OCI-LY1 (cell line): ENCODE measurements at regions not wholly inside any gene's neighbourhood (a gene's known extent, or its start where the extent isn't known, plus 50 kb on each side); places are given as distances from the start of the nearest gene placed in this dataset.

Source experiments
- H2AFZ ChIP-seq: fragments of 200-600 bp; sonication (generic), shearing (Covaris generic); 2 replicates; pipeline ENCODE4 v1.6.0; 2014; ENCODE audit warnings: antibody characterized with exemption, mild to moderate bottlenecking, low read length
- H3F3A ChIP-seq: fragments of 200-600 bp; sonication (generic), shearing (Covaris generic); 2 replicates; pipeline ENCODE4 v1.6.0; 2014; ENCODE audit warnings: mild to moderate bottlenecking, antibody characterized with exemption, low read length, moderate library complexity; ENCODE audit not compliant: insufficient read depth
- H3K27ac ChIP-seq: fragments of 200-600 bp; sonication (generic); 2 replicates; pipeline ENCODE4 v1.5.1; 2014; ENCODE audit warnings: low read length, mixed run types, mild to moderate bottlenecking, low read depth; ENCODE audit not compliant: poor library complexity, severe bottlenecking
- H3K27me3 ChIP-seq: fragments of 200-600 bp; sonication (generic); 2 replicates; pipeline ENCODE4 v1.6.0; 2014; ENCODE audit warnings: antibody characterized with exemption, mild to moderate bottlenecking, low read length, moderate library complexity; ENCODE audit not compliant: insufficient read depth
- H3K36me3 ChIP-seq: fragments of 200-600 bp; sonication (generic); 2 replicates; pipeline ENCODE4 v1.6.1; 2014; ENCODE audit warnings: mild to moderate bottlenecking, antibody characterized with exemption, low read length, moderate library complexity, mixed read lengths; ENCODE audit not compliant: insufficient read depth
- H3K4me1 ChIP-seq: fragments of 200-600 bp; sonication (generic); 2 replicates; pipeline ENCODE4 v1.5.1; 2014; ENCODE audit warnings: mild to moderate bottlenecking, low read length, moderate library complexity; ENCODE audit not compliant: insufficient read depth, severe bottlenecking
- H3K4me2 ChIP-seq: fragments of 200-600 bp; sonication (generic), shearing (Covaris generic); 2 replicates; pipeline ENCODE4 v1.6.1; 2014; ENCODE audit warnings: low read length
- H3K4me3 ChIP-seq: fragments of 200-600 bp; sonication (generic); 2 replicates; pipeline ENCODE4 v1.5.1; 2014; ENCODE audit warnings: low read length, low read depth, mild to moderate bottlenecking, mixed read lengths; ENCODE audit not compliant: poor library complexity, severe bottlenecking
- H3K79me2 ChIP-seq: fragments of 200-600 bp; shearing (Covaris generic); 2 replicates; pipeline ENCODE4 v1.6.1; 2016; ENCODE audit warnings: mixed run types, low read length, mixed read lengths; ENCODE audit not compliant: insufficient read depth
- H3K9ac ChIP-seq: fragments of 200-600 bp; sonication (generic), shearing (Covaris generic); 2 replicates; pipeline ENCODE4 v1.6.1; 2014; ENCODE audit warnings: mild to moderate bottlenecking, low read length, mixed read lengths
- H3K9me2 ChIP-seq: fragments of 200-600 bp; sonication (generic), shearing (Covaris generic); 2 replicates; pipeline ENCODE4 v1.6.1; 2014; ENCODE audit warnings: low read depth, mild to moderate bottlenecking, low read length, mixed read lengths
- H3K9me3 ChIP-seq: fragments of 200-600 bp; shearing (Covaris generic); 2 replicates; pipeline ENCODE4 v1.6.1; 2014; ENCODE audit warnings: low read length, mixed read lengths
- H4K20me1 ChIP-seq: fragments of 200-600 bp; sonication (generic), shearing (Covaris generic); 2 replicates; pipeline ENCODE4 v1.6.0; 2016; ENCODE audit warnings: mild to moderate bottlenecking, low read length; ENCODE audit not compliant: insufficient read depth
- CTCF ChIP-seq: fragments of 200-600 bp; sonication (generic), shearing (Covaris generic); IDR thresholded peaks from 2 replicates; pipeline ENCODE4 v1.5.1; 2017; ENCODE audit warnings: mild to moderate bottlenecking, antibody characterized with exemption, low read length, moderate library complexity, mixed read lengths
- EZH2 ChIP-seq: fragments of 200-600 bp; sonication (generic), shearing (Covaris generic); IDR thresholded peaks from 2 replicates; pipeline ENCODE4 v1.8.0; 2017; ENCODE audit warnings: borderline replicate concordance, mixed run types, mild to moderate bottlenecking, antibody characterized with exemption, low read length, moderate library complexity, mixed read lengths

GRCh38 chr7:17524746-17525145, 226.3 kb downstream of the AHR start:
- no peaks in the 10 kb centered on the region for H3K27me3 ChIP-seq
- H3K79me2 ChIP-seq: no peaks in the 10 kb centered on the region
- no peak overlapping the region for H2AFZ ChIP-seq
- no peaks in the 10 kb centered on the region for H3K9me3 ChIP-seq
- H3K4me3 ChIP-seq: no peak overlapping the region
- no peak overlapping the region for H3K4me2 ChIP-seq
- no peaks in the 10 kb centered on the region for H3K9me2 ChIP-seq
- no peaks in the 10 kb centered on the region for H3K36me3 ChIP-seq
- no peaks in the 10 kb centered on the region for H3K4me1 ChIP-seq
- no peak overlapping the region for H3K27ac ChIP-seq
- no peak overlapping the region for H3K9ac ChIP-seq
- H3F3A ChIP-seq: no peaks in the 10 kb centered on the region
- H4K20me1 ChIP-seq: no peaks in the 10 kb centered on the region
- no peak for TF ChIP-seq CTCF
- TF ChIP-seq EZH2: no peak

- no peak overlapping the region for H3K4me2 ChIP-seq
- H3K36me3 ChIP-seq: no peaks in the 10 kb centered on the region
- H3K9ac ChIP-seq: no peak overlapping the region
- H3K27me3 ChIP-seq: no peaks in the 10 kb centered on the region
- TF ChIP-seq CTCF (no peak), EZH2 (no peak)
- no peaks in the 10 kb centered on the region for H3K4me1 ChIP-seq
- H3K9me2 ChIP-seq: no peaks in the 10 kb centered on the region
- H3K4me3 ChIP-seq: no peak overlapping the region
- no peak overlapping the region for H3K27ac ChIP-seq
- H3K9me3 ChIP-seq: no peaks in the 10 kb centered on the region
- H2AFZ ChIP-seq: no peak overlapping the region
- H3K79me2 ChIP-seq: no peaks in the 10 kb centered on the region
- no peaks in the 10 kb centered on the region for H4K20me1 ChIP-seq
- H3F3A ChIP-seq: no peaks in the 10 kb centered on the region
These were observed 228.2 kb downstream of the AHR start for GRCh38 chr7:17526621-17527020.

- Histone ChIP-seq H3K79me2 (no peaks in the 10 kb centered on the region), H3K27me3 (no peaks in the 10 kb centered on the region), H3K9me3 (no peaks in the 10 kb centered on the region), H3K4me1 (no peaks in the 10 kb centered on the region), H2AFZ (no peak overlapping the region), H3K27ac (no peak overlapping the region), H4K20me1 (no peaks in the 10 kb centered on the region), H3K4me3 (no peak overlapping the region), H3K36me3 (no peaks in the 10 kb centered on the region), H3K4me2 (no peak overlapping the region), H3F3A (no peaks in the 10 kb centered on the region), H3K9me2 (no peaks in the 10 kb centered on the region), H3K9ac (no peak overlapping the region)
- TF ChIP-seq EZH2: no peak
- no peak for TF ChIP-seq CTCF
These were observed 230.2 kb downstream of the AHR start for GRCh38 chr7:17528636-17529035.
